ENCODE measurements at regions not wholly inside any gene's neighbourhood (a gene's known extent, or its start where the extent isn't known, plus 50 kb on each side); places are given as distances from the start of the nearest gene placed in this dataset.

DNA sequence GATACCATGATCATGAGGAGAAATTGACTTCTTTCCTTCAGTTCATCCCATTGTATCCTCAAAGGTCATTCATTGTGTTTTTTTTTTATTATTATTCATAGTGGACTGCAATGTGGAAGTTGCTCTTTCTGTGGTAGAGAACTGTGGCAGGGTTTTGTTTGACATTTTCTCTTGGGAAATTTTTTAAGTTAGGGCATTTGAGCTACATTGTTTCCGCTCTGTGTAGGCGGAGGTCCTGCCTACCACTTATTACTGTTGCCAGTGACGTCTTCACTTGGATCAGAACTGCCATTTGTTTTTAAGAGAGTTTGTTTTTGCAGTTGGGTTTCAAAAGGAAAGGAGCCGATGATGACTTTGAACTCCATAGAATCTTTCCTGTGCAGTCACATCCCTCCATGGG lies 287.4 kb upstream of the FMN2 start:
- DNase-seq = no peak

DNA sequence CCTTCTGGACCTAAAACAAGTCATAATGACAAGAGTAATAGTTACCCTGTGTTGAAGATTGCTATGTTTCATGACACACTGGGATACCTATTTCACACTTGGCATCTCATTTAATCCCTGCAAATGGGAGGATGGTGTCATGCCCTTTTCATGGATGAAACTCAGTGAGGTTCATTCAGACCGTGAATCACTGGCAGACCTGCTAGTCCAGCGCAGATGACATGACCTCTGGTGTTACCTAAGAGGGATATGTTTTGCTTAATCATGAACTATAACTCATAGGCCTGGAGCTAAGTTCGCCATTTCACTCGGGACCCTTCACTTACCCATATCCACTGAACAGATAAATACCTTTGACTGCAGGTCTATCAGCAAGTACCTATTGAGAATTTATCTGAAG lies 286.6 kb upstream of the FMN2 start:
- no peak for DNase-seq

DNA sequence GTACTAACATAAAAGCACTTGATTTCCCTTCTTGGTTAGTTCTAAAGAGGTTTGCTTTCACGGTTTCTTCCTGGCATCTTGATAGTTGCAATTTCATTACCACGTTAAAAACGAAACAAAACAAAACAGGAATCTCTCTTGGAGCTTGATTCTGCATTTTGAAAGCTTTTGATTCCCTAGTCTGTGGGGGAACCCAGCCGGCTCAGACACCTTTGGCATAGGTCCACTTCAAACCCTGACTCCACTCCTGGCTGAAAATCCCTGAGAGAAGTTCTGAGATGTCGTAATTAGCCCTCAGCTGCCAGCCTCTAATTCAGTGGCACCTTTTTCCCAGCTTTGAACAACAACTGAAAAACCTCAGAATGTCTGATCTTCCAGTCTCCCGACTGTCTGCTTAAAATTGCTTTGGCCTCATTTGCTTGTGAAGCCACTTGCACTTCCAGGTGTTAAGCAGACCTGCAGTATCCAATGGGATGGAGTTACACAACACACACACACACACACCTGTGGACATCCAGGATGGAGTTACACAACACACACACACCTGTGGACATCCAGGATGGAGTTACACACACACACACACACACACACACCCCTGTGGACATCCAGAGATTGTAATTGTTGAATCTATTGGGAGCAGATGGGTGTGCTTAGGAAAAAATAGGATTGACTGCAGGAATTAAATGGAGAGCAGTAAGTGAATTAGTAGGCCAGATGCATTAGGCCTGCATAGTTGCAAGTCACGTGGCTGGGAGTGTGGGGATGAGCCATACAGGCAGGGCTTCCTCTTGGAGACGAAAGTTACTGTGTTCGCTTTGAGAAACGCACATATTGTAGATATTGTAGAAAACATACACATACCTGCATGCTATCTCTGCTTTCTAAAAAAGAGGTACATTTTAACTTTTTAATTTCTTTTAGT lies 285.6 kb upstream of the FMN2 start:
- DNase-seq = no peak

DNA sequence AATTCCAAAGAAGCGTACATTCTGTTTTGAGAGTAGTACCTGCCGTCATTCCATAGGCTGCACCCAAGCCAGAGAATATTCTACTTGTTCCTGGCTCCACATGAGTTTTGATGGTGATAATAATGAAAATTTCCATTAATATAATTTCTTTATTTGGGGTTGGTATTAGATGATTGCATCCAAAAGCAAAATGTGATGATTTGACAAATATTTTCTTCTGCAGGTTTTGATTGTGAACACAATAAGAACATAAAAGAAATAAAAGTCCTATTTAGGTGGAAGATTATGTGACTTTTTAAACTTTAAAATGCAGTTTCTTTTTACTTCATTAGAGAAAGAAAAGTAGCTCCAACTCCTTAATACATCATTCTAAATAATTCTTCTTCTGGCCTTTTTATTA lies 284.8 kb upstream of the FMN2 start:
- no peak for DNase-seq

DNA sequence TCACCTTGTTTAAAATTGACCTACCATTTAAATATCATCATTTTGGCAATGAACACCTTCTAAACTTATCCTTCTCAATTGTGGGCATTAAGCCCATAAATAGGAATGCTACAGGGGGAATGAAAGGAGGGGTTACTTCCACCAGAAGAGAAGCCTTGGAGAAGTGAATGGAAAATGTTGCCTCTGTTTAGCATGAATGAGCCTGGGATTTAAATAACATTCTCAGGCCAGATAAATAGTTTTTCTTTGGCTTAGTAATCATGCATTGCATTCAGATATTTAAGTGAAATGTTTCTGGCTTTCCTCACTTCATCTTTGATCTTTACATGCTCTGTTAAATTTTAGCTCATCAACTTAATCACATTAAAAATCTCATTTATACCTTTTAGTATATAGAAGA lies 284.3 kb upstream of the FMN2 start:
- no peak for DNase-seq

DNA sequence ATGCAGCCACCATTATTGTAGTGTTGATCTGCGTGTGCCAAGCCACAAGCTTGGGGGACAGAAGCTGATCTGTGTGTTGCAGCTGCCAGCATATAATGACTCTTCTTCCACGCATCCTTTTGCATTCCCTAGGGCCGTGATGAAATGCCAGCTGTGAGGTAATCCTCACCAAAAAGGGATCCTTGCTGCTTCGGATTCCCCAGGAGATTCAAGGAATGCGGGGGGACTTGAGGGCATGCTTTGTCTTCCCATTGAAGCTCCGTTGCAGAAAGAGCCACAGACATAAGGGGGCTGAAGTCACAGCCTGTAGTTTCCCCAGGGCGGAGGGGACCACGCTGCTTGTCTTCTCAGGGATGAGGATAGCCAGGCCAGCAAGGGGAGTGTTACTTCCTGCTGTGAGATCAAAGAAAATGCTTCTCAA lies 281.6 kb upstream of the FMN2 start:
- peak; percentile 81 for DNase-seq

DNA sequence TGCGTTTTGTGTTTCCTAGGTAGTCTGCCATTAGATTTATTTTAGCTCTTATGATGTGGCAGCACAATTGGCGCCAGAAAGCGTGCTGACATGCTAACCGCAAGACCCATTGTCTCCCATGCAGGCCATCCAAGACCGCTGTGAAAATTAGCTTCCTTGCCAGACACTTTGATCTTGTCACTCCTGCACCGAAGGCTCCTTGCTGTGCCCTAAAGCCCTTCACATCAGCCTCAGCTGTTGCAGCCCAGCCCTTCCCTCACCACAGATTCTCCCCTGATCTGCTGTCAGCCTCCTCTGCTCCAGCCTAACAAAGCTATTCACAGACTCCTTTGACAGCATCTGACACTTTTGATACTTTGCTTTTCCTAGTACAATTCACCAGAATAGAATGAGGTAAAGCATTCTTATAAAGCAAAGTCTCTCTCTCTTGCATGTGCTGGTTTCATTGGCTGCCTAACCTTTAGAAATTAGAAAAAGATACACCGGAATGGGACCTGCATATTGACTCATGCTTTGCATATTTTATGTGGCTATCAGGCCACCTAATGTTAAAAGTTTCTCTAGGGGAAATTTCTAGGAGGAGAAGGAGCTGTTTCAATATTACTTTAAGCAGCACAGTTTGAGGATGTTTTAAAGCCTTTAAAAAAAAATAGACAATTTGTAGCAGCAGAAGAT lies 280.3 kb upstream of the FMN2 start:
- peak; percentile 25 for DNase-seq

DNA sequence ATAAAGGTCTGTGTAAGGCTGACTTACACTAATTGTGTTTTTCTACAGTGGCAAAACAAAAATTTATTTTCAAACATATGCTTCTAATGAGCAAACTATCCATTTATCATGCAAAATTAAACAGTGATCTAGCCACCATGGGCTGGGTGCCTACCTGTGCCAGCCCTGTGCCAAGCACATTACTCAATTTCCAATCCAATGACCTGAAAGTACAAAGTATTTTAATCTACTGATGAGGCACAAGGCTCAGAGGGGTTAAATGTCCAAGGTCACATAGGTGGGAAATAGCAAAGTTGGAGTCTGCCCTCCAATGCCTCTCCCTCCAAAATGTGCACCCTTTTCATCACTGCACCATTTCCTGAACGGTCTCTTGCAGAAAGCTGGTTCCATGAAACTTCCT lies 279.1 kb upstream of the FMN2 start:
- DNase-seq = no peak

DNA sequence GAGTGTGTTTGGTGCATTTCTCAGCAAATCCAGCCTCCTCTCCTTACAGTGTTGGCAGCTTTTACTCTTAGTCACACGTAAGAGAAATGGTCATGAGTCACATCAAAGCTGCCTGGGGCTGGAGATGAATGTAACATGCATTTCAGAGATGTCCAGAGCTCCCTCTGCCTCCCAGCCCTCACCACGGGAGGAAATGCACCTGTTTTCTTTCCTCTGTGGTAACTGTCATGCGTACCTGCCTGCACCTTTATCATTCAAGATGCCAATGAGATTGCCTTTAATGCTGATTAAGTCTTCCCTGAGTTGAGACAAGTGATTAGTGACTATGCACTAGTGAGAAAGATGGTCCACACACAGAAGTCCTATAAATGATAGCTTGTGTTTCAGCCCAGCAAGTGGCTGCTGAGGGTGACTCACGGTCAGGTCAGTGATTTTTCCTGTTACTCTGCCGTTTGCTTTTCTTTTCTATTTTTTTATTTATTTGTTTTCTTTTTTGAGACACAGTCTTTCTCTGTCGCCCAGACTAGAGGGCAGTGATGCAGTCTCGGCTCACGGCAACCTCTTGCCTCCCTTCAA lies 277.3 kb upstream of the FMN2 start:
- peak; percentile 83 for DNase-seq

GRCh38 chr1:239815074-239815473 lies 276.6 kb upstream of the FMN2 start:
- no peak for DNase-seq

GRCh38 chr1:239816081-239816782 lies 275.5 kb upstream of the FMN2 start:
- DNase-seq = peak; percentile 77

DNA sequence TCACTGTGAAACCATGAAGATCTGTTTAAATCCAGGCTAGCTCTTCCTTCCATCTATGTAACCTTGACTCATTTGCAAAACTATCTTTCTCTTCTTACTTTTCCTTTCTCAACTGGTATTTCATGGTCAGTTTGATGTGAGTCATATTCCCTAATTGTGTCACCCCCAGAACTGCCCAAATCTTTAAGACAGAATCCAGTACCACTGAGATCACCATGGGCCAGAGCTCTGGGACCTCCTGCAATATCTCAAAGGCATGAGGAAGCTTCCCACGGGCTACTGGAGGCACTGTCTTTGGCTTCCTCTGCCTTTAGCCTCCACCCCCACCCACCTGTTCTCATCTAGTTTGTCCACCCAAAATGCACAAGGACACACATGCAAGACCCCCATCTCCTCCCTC lies 274.4 kb upstream of the FMN2 start:
- DNase-seq = no peak

- no peak for DNase-seq
Measured at GRCh38 chr1:239817801-239818200, 273.9 kb upstream of the FMN2 start.

DNA sequence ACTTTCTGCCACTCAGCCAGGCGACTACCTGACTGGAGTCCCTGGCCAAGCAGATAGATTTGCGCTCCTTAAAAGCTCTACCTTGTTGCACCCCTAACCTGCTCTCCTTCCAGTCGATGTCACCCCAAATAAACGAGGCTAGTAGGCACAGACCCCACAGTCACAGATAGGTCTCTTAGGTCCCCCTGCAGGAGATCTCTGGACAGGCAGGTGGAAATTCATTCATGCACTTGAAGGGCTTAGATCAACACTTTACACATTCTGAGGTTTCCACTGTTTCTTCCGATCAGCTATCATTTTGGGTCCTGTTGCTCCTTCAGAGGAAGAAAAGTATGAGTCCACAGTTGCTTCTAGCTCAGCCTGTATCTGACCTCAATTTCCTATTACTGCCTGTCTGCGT lies 272.6 kb upstream of the FMN2 start:
- DNase-seq = no peak

- no peak for DNase-seq
Measured at GRCh38 chr1:239819756-239820250, 271.9 kb upstream of the FMN2 start.

DNA sequence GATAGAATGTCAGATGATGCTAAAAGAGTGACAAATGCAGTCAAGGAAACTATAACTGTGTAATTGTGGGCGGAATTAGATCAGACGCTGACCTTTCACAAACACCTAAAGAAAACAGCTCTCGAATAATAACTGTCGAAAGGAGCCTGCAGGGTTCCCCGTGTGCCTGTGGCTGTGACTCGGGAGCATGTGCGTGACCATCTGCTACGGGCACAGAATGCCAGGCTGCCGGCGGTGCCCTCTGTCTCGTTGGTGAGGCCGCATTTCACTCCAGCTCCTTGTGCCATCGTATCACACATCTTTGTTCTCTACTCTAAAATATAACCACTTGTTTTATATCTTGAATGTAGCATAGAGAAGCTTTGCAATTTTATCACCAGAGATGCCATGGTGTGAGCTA lies 267.8 kb upstream of the FMN2 start:
- no peak for DNase-seq

DNA sequence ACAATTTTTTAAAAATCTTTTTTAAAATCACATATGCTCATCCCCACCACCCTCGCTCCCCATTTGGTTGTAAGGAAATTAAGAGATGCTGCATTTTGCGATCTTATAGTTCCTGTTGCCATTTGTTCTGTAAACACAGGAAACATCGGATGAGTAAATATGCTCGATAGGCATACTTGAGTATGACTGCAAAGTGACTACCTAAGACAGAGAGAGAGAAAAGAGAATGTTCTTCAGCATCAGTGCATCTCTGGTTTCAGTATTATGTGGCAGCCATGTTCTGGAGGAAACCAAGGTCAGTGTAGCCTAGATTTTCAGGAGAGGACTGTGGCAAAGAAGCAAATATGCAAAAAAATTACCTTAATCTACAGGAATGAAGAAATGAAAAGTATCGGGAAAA lies 265.5 kb upstream of the FMN2 start:
- no peak for DNase-seq

DNA sequence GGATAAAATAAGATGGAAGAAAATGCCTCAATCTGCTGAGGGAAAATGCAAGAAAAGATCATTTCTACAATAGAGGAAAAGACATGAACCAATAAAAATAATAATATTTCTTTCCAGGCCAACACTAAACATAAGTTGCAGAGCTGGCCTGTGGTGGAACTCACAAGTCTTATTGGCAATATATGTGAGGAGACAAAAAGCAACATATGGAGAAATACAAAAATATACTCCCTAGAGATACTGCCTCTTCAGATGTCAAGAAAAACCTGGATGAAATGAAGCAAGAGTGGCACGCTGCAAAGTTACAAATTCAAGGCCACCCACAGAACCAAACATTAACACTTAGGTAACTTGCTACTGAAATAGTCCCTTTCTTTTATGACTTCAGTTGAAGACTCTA lies 264.9 kb upstream of the FMN2 start:
- no peak for DNase-seq

- no peak for DNase-seq
Measured at GRCh38 chr1:239829535-239829934, 262.1 kb upstream of the FMN2 start.

- DNase-seq = no peak
Measured at GRCh38 chr1:239831577-239832355, 259.9 kb upstream of the FMN2 start.

GRCh38 chr1:239833723-239834122 lies 258.0 kb upstream of the FMN2 start:
- DNase-seq = no peak

GRCh38 chr1:239835946-239836440 lies 255.7 kb upstream of the FMN2 start:
- no peak for DNase-seq

Measured in fibroblast of skin of right quadriceps (primary cell).